ENCODE measurements at regions not wholly inside any gene's neighbourhood (a gene's known extent, or its start where the extent isn't known, plus 50 kb on each side); places are given as distances from the start of the nearest gene placed in this dataset.

DNA sequence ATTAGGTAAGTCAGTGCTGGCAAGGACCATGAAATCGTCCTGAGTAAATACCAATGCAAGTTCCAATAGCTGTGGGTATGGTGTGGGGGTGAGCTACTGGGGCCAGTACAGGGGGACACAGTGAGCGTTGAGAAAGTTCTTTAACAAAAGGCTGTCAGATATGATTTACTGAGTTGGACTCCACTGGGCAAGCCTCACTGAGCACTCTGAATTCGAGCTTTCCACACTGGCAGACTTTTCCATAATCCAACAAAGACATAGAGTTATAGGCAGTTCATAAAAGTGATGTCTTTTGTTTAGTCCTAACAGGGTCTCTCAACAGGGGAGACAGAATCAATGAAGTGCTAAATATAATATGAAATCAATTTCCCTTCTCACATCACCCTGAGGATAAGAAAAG, 489.0 kb downstream of the KCNJ2 start:
- Histone ChIP-seq H4K20me1 (ENCODE audit: control insufficient read depth, extremely low read depth, insufficient read depth, low read length) (no peaks in the 10 kb centered on the region), H3K9me1 (ENCODE audit: control insufficient read depth, extremely low read depth, insufficient read depth, low read length) (no peaks in the 10 kb centered on the region), H3K79me2 (ENCODE audit: control insufficient read depth, insufficient read depth, low read length) (no peaks in the 10 kb centered on the region), H3K9ac (ENCODE audit: control insufficient read depth, extremely low read depth, insufficient read depth, low read length) (no peak overlapping the region), H2AFZ (ENCODE audit: control insufficient read depth, low read length) (no peak overlapping the region), H3K27me3 (ENCODE audit: control insufficient read depth, extremely low read depth, insufficient read depth, low read length) (no peaks in the 10 kb centered on the region), H3K4me2 (ENCODE audit: control insufficient read depth, extremely low read depth, insufficient read depth, low read depth, low read length) (no peak overlapping the region), H3K4me3 (ENCODE audit: control insufficient read depth in 2 of 3, extremely low read depth in 1 of 3, insufficient read depth in 2 of 3, low read depth in 1 of 3, low read length in 3 of 3) (no peak overlapping the region), H3K36me3 (ENCODE audit: control insufficient read depth in 2 of 2, extremely low read depth in 1 of 2, insufficient read depth in 2 of 2, low read length in 2 of 2) (no peaks in the 10 kb centered on the region), H3K27ac (ENCODE audit: control insufficient read depth, insufficient read depth, low read length) (no peak overlapping the region), H3K9me3 (ENCODE audit: control insufficient read depth, low read depth, low read length) (no peaks in the 10 kb centered on the region), H3K4me1 (ENCODE audit: control insufficient read depth, extremely low read depth, insufficient read depth, low read length) (no peaks in the 10 kb centered on the region)
- DNase-seq (ENCODE audit: low read depth, low spot score) (no peak), FAIRE-seq (no peak)
- no peak for TF ChIP-seq EZH2 (IDR thresholded peaks at IDR 0.05; ENCODE audit: low read length)
- TF ChIP-seq, protein P1, sequence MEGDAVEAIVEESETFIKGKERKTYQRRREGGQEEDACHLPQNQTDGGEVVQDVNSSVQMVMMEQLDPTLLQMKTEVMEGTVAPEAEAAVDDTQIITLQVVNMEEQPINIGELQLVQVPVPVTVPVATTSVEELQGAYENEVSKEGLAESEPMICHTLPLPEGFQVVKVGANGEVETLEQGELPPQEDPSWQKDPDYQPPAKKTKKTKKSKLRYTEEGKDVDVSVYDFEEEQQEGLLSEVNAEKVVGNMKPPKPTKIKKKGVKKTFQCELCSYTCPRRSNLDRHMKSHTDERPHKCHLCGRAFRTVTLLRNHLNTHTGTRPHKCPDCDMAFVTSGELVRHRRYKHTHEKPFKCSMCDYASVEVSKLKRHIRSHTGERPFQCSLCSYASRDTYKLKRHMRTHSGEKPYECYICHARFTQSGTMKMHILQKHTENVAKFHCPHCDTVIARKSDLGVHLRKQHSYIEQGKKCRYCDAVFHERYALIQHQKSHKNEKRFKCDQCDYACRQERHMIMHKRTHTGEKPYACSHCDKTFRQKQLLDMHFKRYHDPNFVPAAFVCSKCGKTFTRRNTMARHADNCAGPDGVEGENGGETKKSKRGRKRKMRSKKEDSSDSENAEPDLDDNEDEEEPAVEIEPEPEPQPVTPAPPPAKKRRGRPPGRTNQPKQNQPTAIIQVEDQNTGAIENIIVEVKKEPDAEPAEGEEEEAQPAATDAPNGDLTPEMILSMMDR (optimal IDR thresholded peaks at IDR 0.05 in 1 of 3, IDR thresholded peaks at IDR 0.05 in 1 of 3, conservative IDR thresholded peaks at IDR 0.05 in 1 of 3; ENCODE audit: extremely low read depth in 1 of 3, insufficient read depth in 2 of 3, low read length in 3 of 3) = no peak
- dilution Hi-C loops (cut with MboI; ENCODE audit: extremely low pct_ligation_motif_present, low sequenced_read_pairs) = no loop called here

DNA sequence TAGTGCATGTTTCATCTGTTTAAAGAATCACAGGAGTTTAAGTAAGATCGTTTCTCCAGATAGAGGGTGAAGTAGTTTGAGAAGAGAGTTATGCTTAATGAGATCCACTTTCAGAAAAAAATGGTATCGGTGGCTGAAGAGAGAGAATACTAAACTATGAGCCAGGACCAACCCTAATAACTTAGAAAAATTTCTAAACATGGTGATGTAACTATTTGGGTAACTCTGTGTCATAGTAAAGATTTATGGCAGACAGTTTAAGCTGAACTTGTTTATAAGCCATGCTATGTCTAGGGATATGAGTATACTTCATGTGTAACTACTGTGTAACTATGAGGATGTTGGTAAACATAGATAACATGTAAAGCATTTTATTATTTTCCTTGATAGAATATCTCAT, 489.5 kb downstream of the KCNJ2 start:
- TF ChIP-seq, protein P1 (optimal IDR thresholded peaks at IDR 0.05 in 1 of 3, IDR thresholded peaks at IDR 0.05 in 1 of 3, conservative IDR thresholded peaks at IDR 0.05 in 1 of 3; ENCODE audit: extremely low read depth in 1 of 3, insufficient read depth in 2 of 3, low read length in 3 of 3) = no peak
- no peak for TF ChIP-seq EZH2 (IDR thresholded peaks at IDR 0.05; ENCODE audit: low read length)
- no peaks in the 10 kb centered on the region for H3K79me2 ChIP-seq (ENCODE audit: control insufficient read depth, insufficient read depth, low read length)
- H3K9ac ChIP-seq (ENCODE audit: control insufficient read depth, extremely low read depth, insufficient read depth, low read length) = no peak overlapping the region
- DNase-seq (ENCODE audit: low read depth, low spot score) (no peak), FAIRE-seq (no peak)
- no peak overlapping the region for H3K4me3 ChIP-seq (ENCODE audit: control insufficient read depth in 2 of 3, extremely low read depth in 1 of 3, insufficient read depth in 2 of 3, low read depth in 1 of 3, low read length in 3 of 3)
- H3K4me2 ChIP-seq (ENCODE audit: control insufficient read depth, extremely low read depth, insufficient read depth, low read depth, low read length) = no peak overlapping the region
- H2AFZ ChIP-seq (ENCODE audit: control insufficient read depth, low read length) = no peak overlapping the region
- H4K20me1 ChIP-seq (ENCODE audit: control insufficient read depth, extremely low read depth, insufficient read depth, low read length) = no peaks in the 10 kb centered on the region
- no peak overlapping the region for H3K27ac ChIP-seq (ENCODE audit: control insufficient read depth, insufficient read depth, low read length)
- dilution Hi-C loops (cut with MboI; ENCODE audit: extremely low pct_ligation_motif_present, low sequenced_read_pairs) = no loop called here
- no peaks in the 10 kb centered on the region for H3K36me3 ChIP-seq (ENCODE audit: control insufficient read depth in 2 of 2, extremely low read depth in 1 of 2, insufficient read depth in 2 of 2, low read length in 2 of 2)
- no peaks in the 10 kb centered on the region for H3K9me1 ChIP-seq (ENCODE audit: control insufficient read depth, extremely low read depth, insufficient read depth, low read length)
- no peaks in the 10 kb centered on the region for H3K27me3 ChIP-seq (ENCODE audit: control insufficient read depth, extremely low read depth, insufficient read depth, low read length)
- H3K4me1 ChIP-seq (ENCODE audit: control insufficient read depth, extremely low read depth, insufficient read depth, low read length) = no peaks in the 10 kb centered on the region
- H3K9me3 ChIP-seq (ENCODE audit: control insufficient read depth, low read depth, low read length) = no peaks in the 10 kb centered on the region

Measured in keratinocyte (primary cell).